Pancreas (tissue), 10 donors: ENCODE measurements at regions not wholly inside any gene's neighbourhood (a gene's known extent, or its start where the extent isn't known, plus 50 kb on each side); places are given as distances from the start of the nearest gene placed in this dataset.

ENCODE experiments used
- ATAC-seq, 4 donors: fragments of 200-7000 bp; cut with Tn5 transposase; one replicate each; pipeline versions ENCODE4 v1.8.0 to v1.9.1; 2020; ENCODE audit warnings: mild to moderate bottlenecking in 4 of 4, moderate library complexity in 4 of 4
- DNase-seq, 6 donors: peaks; one replicate each; pipeline ENCODE4 v3.0.0-alpha.2; 2020
- FAIRE-seq: peaks from 2 replicates; lab custom pipeline; 2012; peaks lifted over from hg19 to GRCh38; lab: Jason Lieb, UNC
- H3K27ac ChIP-seq, 4 donors: fragments of 200-600 bp; sonication (generic); 1 replicate in 3 of 4; 2 replicates in 1 of 4; pipeline versions ENCODE4 v1.5.0 to v1.8.0; 2020
- H3K27me3 ChIP-seq, 4 donors: fragments of 200-600 bp; one replicate each; pipeline ENCODE4 v1.8.0; 2021
- H3K36me3 ChIP-seq, 3 donors: fragments of 200-600 bp; sonication (generic) in 1 of 3; one replicate each; pipeline versions ENCODE4 v1.5.0 to v1.8.0; 2020 to 2021
- H3K4me1 ChIP-seq, 3 donors: fragments of 200-600 bp; one replicate each; pipeline ENCODE4 v1.8.0; 2021
- H3K4me3 ChIP-seq, 4 donors: fragments of 200-600 bp; sonication (generic) in 2 of 4; one replicate each; pipeline versions ENCODE4 v1.5.0 to v1.8.0; 2020 to 2021
- H3K9me3 ChIP-seq, 4 donors: fragments of 200-600 bp; one replicate each; pipeline ENCODE4 v1.8.0; 2021
- WGBS, 2 donors: extraction: QIAGEN DNeasy Blood & Tissue Kit; methylation state at CpG; one replicate each; pipeline ENCODE4 v1.1.7; 2013; 5-methylcytosine and 5-hydroxymethylcytosine counted together
- intact Hi-C, 3 donors: fragments of 100-400 bp; cut with DNase I; formaldehyde crosslinking; loops; one replicate each; pipeline versions ENCODE4 v1.11.1 to v1.14.2; 2022
- TF ChIP-seq, protein P1 (sequence below), 4 donors: fragments of 200-600 bp; sonication (generic) in 3 of 4; IDR thresholded peaks; one replicate each; pipeline versions ENCODE4 v1.5.0 to v1.8.0; 2021; ENCODE audit warnings: antibody characterized with exemption in 4 of 4
- donor health status: healthy with polysubstance abuse.
- donor health status: DM: no; HTN: no; CAD: no; lungs with moderate emphysema.
- donor health status: DM: no; HTN: no; CAD: no.
- donor health status: control.
- donor health status: control.
- donor health status: Bipolar disorder and iron deficiency.
- donor health status: DM: yes; HTN: yes; CAD: no.
- donor health status: DM: no; HTN: no; CAD: no.
- donor health status: DM: no; HTN: no; CAD: no.
- donor health status: DM: yes; HTN: yes; CAD: no.

DNA sequence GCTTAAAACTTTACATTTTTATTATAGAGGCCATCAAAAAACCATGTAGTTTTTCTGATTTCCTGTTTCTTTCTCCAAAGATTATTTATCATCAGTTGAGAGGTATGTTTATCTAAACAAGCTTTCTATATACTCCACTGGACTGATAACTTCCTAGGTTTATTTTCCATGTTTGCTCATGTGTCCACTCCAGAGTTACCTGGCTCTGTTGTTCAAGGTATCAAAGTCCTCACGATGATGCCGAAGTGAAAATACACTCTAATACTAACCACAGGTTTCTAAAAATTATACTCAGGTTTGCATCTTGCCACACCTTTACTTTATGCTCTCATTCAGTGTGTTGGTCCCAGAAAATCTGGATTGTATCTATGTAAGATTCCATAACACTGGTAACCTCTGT lies 287.9 kb upstream of the GULP1 start:
- ATAC-seq, result no peak

DNA sequence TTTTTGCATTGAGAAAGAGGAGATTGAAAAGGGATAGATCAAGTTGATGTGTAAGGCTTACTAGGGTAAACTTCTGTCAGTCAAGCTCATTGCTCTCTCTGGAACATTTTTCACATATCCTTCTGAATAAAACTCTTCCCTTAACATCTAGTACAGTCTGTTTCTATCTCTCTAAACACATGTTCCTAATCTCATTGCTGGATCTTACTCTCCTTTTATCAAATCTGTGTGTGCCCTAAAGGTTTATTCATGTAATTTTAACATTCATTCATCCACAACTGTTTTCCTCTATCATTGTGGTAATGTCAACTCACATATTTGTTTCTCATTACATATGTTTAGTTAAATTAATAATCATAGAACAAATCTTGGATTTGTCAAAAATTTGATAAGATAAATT lies 277.9 kb upstream of the GULP1 start:
- Histone ChIP-seq H3K4me1 (no peaks in the 10 kb centered on the region), H3K36me3 (no peaks in the 10 kb centered on the region), H3K9me3 (no peaks in the 10 kb centered on the region), H3K27me3 (no peaks in the 10 kb centered on the region), H3K27ac (no peak overlapping the region), H3K4me3 (no peak overlapping the region)
- no peak for DNase-seq
- intact Hi-C loops, result no loop called here
- TF ChIP-seq, protein P1, sequence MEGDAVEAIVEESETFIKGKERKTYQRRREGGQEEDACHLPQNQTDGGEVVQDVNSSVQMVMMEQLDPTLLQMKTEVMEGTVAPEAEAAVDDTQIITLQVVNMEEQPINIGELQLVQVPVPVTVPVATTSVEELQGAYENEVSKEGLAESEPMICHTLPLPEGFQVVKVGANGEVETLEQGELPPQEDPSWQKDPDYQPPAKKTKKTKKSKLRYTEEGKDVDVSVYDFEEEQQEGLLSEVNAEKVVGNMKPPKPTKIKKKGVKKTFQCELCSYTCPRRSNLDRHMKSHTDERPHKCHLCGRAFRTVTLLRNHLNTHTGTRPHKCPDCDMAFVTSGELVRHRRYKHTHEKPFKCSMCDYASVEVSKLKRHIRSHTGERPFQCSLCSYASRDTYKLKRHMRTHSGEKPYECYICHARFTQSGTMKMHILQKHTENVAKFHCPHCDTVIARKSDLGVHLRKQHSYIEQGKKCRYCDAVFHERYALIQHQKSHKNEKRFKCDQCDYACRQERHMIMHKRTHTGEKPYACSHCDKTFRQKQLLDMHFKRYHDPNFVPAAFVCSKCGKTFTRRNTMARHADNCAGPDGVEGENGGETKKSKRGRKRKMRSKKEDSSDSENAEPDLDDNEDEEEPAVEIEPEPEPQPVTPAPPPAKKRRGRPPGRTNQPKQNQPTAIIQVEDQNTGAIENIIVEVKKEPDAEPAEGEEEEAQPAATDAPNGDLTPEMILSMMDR (IDR thresholded peaks at IDR 0.05), result no peak
- no peak for FAIRE-seq
- no peak for ATAC-seq

More for the DNA sequence above, 287.9 kb upstream of the GULP1 start:
- no peak for FAIRE-seq
- H3K27me3 ChIP-seq, result no peaks in the 10 kb centered on the region
- no peak for DNase-seq
- no peaks in the 10 kb centered on the region for H3K9me3 ChIP-seq
- WGBS, 2 donors, result 16 to 20% methylated on average over 2 of the region's 2 CpGs
- no peaks in the 10 kb centered on the region for H3K4me1 ChIP-seq
- TF ChIP-seq, protein P1 (IDR thresholded peaks at IDR 0.05), result no peak
- no peaks in the 10 kb centered on the region for H3K36me3 ChIP-seq
- H3K27ac ChIP-seq, result no peak overlapping the region
- H3K4me3 ChIP-seq, result no peak overlapping the region
- intact Hi-C loops, result no loop called here

DNA sequence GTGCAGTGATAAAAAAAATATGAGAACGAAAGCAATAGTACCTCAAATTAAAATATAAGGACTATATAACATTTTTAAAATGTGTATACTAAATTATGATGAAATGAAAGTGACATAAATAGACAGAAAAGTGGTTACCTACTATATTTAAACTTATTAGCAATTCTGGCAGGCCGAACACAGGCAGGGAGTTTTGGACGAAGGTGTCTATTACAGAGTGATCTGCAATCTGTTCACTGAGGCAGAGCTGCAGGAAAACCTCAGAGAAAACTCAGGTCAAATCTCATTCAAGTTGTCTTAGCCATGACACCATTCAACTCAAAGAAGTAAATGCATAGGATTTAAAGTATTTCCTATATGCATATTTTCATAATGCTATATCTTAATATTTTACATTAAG lies 274.8 kb upstream of the GULP1 start:
- Histone ChIP-seq H3K36me3 (no peaks in the 10 kb centered on the region), H3K27ac (no peak overlapping the region), H3K9me3 (no peaks in the 10 kb centered on the region), H3K4me1 (no peaks in the 10 kb centered on the region), H3K4me3 (no peak overlapping the region), H3K27me3 (no peaks in the 10 kb centered on the region)
- intact Hi-C loops, result no loop called here
- TF ChIP-seq, protein P1 (IDR thresholded peaks at IDR 0.05), result no peak
- DNase-seq (no peak), ATAC-seq (no peak), FAIRE-seq (no peak)
- WGBS, 2 donors, result 88 to 96% methylated on average over 3 of the region's 3 CpGs

DNA sequence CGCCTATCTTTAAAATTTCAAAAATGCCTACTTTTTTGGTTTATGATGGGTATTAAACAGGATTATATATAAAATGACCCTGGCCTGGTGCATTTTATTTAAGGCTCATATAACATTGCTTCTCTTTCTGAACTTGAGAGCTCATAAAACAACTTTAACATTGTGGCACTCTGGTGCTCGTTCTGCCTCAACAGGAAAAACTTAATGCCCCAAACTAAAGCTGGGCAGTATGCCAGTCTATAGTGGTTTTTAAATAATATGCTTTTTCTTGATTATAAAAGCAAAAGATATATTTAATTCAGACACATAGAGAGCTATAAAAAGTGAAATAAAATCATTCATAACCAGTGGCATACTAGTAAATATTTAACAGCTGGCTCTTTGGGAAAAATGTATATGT lies 269.3 kb upstream of the GULP1 start:
- TF ChIP-seq, protein P1 (IDR thresholded peaks at IDR 0.05), result no peak
- intact Hi-C loops, result no loop called here
- 85 to 86% methylated on average over 2 of the region's 2 CpGs for WGBS, 2 donors
- ATAC-seq, result no peak
- Histone ChIP-seq H3K4me1 (no peaks in the 10 kb centered on the region), H3K27ac (no peak overlapping the region), H3K27me3 (no peaks in the 10 kb centered on the region), H3K9me3 (no peaks in the 10 kb centered on the region), H3K36me3 (no peaks in the 10 kb centered on the region), H3K4me3 (no peak overlapping the region)
- DNase-seq, result no peak
- FAIRE-seq, result no peak

DNA sequence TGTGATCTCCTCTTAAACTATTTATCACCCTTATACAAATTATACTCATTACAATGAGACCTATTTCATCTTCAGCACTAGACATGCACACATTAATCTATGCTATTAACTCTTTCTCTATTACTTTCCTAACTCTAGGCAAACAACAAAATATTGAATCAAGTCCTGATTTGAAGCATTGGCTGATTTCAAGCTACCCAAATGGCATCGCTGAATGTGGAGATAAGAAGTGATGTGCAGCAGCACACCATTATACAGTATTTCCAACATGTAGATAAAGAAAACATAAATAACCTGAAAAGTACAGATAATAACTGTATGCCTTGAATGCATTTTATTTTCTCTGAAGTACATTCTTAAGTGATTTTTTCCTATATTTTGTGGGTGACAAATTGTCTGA lies 268.6 kb upstream of the GULP1 start:
- FAIRE-seq, result no peak

More for the DNA sequence above, 268.6 kb upstream of the GULP1 start:
- TF ChIP-seq, protein P1 (IDR thresholded peaks at IDR 0.05), result no peak
- DNase-seq (no peak), ATAC-seq (no peak)
- intact Hi-C loops, result no loop called here
- Histone ChIP-seq H3K36me3 (no peaks in the 10 kb centered on the region), H3K27ac (no peak overlapping the region), H3K4me1 (no peaks in the 10 kb centered on the region), H3K9me3 (no peaks in the 10 kb centered on the region), H3K27me3 (no peaks in the 10 kb centered on the region), H3K4me3 (no peak overlapping the region)
- 68 to 76% methylated on average over 1 of the region's 1 CpG for WGBS, 2 donors
